Mammary epithelial cell (primary cell): ENCODE measurements at regions not wholly inside any gene's neighbourhood (a gene's known extent, or its start where the extent isn't known, plus 50 kb on each side); places are given as distances from the start of the nearest gene placed in this dataset.

Source experiments
- CTCF ChIP-seq, 2 donors: IDR thresholded peaks in 1 of 2; conservative IDR thresholded peaks in 1 of 2; 2 replicates each; pipeline ENCODE4 v1.5.1; 2011 to 2012; ENCODE audit warnings: inconsistent platforms in 2 of 2, low read length in 2 of 2, mild to moderate bottlenecking in 2 of 2, control low read depth in 1 of 2, low read depth in 1 of 2; ENCODE audit not compliant: insufficient read depth in 1 of 2; ENCODE audit errors: extremely low read depth in 1 of 2
- EZH2 ChIP-seq: IDR thresholded peaks from 2 replicates; pipeline ENCODE4 v1.6.1; 2012; ENCODE audit warnings: low read length, inconsistent platforms, borderline replicate concordance

DNA sequence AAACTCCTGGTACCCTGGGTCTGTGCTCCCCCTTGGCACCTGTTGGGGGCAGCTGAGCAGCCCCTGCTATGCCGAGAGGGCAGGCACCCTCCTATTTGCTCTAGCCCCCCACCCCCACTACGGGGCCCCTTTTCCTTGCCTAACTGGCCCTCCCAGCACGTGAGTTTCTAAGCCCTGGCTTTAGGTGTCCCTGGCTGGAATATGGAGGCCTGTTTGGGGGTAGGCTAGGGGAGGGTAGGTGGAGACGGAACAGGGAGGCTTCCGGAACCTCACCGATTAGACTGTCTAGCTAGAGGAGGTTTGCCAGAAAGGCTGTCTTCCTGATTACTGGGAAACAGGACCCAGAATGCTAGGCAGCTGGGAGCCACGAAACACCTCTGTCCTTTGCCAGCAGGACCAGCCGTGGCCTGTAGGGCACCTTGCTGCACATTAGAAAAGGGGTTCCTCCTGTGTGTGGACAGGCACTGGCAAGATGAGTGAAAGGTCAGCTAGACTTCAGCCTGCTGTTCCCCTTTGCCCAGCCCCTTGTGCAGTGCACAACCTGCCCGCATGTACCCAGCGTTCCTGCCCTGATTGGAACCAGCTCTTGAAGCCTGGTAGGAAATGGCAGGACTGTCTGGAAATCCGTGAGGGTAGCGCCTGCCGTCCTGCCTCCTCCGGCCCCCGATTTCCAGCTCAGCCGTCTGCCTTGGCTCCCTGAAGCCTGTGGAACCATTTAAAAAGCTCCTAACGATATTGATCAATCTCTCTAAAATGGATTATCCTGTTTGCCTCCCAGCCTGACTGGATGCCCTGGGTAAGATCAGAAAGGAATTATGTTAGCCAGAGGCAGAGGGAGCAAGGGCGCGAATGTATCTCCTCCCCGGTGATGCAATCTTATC is 83.4 kb upstream of the GSE1 start:
- TF ChIP-seq EZH2 (no peak), CTCF (conservative IDR thresholded peaks at IDR 0.05 in 1 of 2, IDR thresholded peaks at IDR 0.05 in 1 of 2; ENCODE audit: extremely low read depth in 1 of 2, insufficient read depth in 1 of 2, low read depth in 1 of 2, low read length in 2 of 2) (no peak)
